AG04449 (cell line): ENCODE measurements at regions not wholly inside any gene's neighbourhood (a gene's known extent, or its start where the extent isn't known, plus 50 kb on each side); places are given as distances from the start of the nearest gene placed in this dataset.

ENCODE experiments used
- CTCF ChIA-PET: fragments of 350-600 bp; formaldehyde crosslinking; extraction: SDS; loops from one replicate; lab custom pipeline; 2021; ENCODE audit warnings: antibody characterized with exemption; lab: Yijun Ruan, JAX
- POLR2A ChIA-PET: fragments of 400-600, 350-600 bp; formaldehyde crosslinking; extraction: SDS; loops from one replicate; lab custom pipeline; 2020; ENCODE audit warnings: antibody characterized with exemption, inconsistent platforms; lab: Yijun Ruan, JAX
- DNase-seq: peaks from one replicate; pipeline ENCODE4 v3.0.0-alpha.2; 2010; ENCODE audit warnings: low read depth, low spot score
- H3K4me3 ChIP-seq: 2 replicates; pipeline ENCODE4 v1.5.1; 2011; ENCODE audit warnings: low read depth, mild to moderate bottlenecking, control low read depth, low read length
- TF ChIP-seq, protein P1 (sequence below): IDR thresholded peaks from one replicate; pipeline ENCODE4 v1.5.1; 2011; ENCODE audit warnings: mild to moderate bottlenecking, moderate library complexity, low read length, control low read depth, inconsistent platforms; ENCODE audit not compliant: insufficient read depth; ENCODE audit errors: missing control alignments

DNA sequence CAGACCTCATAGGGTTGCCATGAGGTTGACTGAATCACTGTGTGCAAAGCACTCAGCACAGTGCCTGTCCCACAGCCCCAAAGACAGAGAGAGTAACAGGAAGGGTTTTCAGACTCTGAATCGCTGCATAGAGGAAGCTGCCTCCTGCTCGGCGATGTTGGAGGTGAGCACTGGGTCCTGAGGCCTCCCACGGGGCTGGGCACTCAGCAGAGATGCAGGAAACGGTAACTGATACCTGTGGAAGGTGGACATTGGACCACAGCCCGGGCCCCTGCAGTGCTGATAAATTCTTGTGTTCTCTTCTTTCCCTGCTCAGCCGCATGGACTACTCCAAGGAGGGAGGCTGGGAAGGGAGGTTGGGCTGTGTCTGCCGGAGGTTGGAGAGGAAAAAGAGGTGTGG, 389.7 kb downstream of the PTPRU start:
- ChIA-PET POLR2A (no interaction called here), CTCF (no interaction called here)
- no peak overlapping the region for H3K4me3 ChIP-seq
- no peak for DNase-seq
- TF ChIP-seq, protein P1, sequence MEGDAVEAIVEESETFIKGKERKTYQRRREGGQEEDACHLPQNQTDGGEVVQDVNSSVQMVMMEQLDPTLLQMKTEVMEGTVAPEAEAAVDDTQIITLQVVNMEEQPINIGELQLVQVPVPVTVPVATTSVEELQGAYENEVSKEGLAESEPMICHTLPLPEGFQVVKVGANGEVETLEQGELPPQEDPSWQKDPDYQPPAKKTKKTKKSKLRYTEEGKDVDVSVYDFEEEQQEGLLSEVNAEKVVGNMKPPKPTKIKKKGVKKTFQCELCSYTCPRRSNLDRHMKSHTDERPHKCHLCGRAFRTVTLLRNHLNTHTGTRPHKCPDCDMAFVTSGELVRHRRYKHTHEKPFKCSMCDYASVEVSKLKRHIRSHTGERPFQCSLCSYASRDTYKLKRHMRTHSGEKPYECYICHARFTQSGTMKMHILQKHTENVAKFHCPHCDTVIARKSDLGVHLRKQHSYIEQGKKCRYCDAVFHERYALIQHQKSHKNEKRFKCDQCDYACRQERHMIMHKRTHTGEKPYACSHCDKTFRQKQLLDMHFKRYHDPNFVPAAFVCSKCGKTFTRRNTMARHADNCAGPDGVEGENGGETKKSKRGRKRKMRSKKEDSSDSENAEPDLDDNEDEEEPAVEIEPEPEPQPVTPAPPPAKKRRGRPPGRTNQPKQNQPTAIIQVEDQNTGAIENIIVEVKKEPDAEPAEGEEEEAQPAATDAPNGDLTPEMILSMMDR, result no peak

DNA sequence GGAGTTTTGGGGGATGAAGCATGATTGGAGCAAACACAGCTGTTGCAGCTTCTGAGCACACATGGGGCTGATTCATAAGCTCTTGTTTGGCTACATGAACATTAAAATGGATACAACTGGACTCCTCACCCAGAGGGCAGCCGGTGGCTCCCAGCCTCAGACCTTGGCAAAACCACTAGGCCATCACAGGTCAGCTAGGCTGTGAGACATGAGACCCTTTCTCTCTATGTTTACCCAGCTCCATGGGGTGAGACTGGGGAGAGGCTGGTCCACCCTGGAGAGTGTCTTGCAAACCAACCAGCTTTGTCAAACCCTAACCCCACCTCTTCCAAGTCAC, 388.7 kb downstream of the PTPRU start:
- POLR2A ChIA-PET, result no interaction called here

DNA sequence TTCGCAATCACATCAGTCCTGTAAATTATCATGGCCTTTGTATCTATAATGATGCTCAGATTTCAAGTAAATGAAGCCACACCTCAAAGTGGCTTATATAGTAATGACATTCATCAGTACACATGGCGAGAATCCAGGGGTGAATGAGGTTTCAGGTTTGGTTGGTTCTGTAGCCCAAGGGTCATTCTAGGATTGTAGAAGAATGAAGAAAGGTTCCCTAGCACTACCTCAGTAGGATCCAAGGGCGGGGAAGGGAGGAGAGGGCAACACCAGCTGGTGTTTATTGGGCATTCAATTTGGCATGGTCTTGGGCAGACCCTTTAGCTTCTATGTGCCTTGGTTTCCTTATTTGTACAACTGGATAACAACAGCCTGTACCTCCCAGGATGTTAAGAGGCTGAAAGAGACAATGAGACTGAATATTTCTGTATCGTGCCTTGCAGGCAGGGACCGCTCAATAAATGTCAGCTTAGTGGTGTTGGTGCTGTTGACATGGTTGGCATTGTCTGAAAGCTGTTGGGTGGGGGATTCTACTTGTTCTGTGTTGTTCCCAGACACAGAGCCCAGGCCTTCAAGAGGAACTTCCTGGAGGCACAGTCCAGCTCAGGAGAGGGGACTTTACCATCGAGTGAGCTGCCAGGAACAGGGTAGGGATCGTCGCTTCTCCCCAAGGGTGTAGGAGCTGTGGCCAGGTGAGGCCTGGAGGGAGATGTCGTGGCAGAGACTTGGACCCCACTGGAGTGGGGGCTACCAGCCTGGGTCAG, 388.2 kb downstream of the PTPRU start:
- no peak overlapping the region for H3K4me3 ChIP-seq
- TF ChIP-seq, protein P1, result no peak
- no peak for DNase-seq
- ChIA-PET CTCF (no interaction called here), POLR2A (no interaction called here)

More for the DNA sequence above, 388.7 kb downstream of the PTPRU start:
- TF ChIP-seq, protein P1, result no peak
- H3K4me3 ChIP-seq, result no peak overlapping the region
- no peak for DNase-seq
- CTCF ChIA-PET, result no interaction called here

DNA sequence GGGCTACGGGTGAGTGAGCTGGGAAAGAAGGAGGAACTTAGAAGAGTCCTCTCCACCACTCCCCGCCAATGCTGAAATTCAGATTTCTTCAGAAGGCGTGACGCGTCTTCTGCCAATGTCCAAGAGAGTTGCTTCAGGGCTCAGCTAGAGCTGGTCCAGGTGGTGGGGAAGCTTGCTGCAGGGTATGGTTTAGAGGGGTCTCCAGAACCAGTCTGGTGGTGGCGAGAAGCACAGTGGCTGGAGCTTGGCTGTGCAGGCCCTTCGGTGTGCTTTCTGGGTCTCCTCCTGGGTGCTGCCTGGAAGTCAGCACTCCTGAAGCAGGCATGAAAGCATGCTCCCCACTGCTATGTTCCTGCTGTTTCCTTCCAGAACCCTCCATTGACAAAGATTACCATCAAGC, 387.2 kb downstream of the PTPRU start:
- ChIA-PET CTCF (no interaction called here), POLR2A (no interaction called here)
- H3K4me3 ChIP-seq, result no peak overlapping the region
- TF ChIP-seq, protein P1, result no peak
- no peak for DNase-seq

DNA sequence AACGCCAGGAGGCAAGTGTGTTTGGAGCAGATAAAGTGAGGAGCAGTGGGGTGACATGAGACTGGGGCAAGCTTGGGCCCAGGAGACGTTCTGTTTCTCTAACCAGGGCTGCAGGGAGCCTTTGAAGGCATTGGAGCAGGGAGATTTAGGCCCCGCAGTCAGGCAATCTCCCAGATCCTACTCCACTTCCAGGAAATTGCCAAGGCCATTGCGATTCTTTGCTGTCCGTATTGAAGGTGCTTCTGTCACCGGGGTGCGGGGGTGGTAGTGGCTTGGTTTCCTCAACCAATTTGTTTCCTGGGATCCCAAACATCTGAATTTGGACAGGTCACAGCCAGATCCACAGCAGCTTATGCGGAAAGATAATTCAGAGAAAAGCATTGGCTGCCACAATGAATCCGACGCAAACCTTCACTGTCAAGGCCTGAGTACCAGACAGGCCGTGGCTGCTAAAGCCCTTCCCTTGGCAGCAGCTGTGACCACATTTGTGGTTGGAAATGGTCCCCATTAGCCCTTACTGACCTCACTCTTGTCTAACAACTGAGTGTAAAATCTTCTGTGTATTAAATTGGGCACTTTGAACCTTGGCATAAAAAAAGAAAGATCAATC, 385.6 kb downstream of the PTPRU start:
- no peak overlapping the region for H3K4me3 ChIP-seq
- DNase-seq, result no peak
- TF ChIP-seq, protein P1, result no peak
- POLR2A ChIA-PET, result no interaction called here
- CTCF ChIA-PET, result no interaction called here

DNA sequence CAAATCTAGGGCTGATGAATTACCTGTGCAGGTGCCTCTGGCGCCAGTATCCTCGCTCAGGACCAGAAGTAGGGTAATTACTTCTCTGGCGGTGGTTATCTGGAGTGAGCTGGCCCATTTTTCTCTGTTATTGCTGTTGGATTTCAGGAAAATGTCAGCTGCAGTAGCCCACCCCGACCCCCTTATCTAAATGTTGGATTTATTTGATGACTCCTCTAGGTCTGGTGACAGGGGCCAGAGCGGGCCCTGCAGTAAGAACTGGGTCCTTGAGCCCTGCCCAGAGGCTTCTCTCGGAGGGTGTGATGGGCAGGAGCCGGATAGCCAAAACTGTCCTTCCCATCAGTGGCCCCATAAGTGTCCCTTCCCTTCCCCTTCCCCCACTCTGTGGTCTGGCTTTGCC, 384.3 kb downstream of the PTPRU start:
- DNase-seq, result no peak
- POLR2A ChIA-PET, result no interaction called here
- TF ChIP-seq, protein P1, result no peak
- no peak overlapping the region for H3K4me3 ChIP-seq
- CTCF ChIA-PET, result no interaction called here
